Sigmoid colon (tissue), 4 donors: ENCODE measurements at regions not wholly inside any gene's neighbourhood (a gene's known extent, or its start where the extent isn't known, plus 50 kb on each side); places are given as distances from the start of the nearest gene placed in this dataset.

Source experiments
- EP300 ChIP-seq, 4 donors: sonication (generic); formaldehyde crosslinking; IDR thresholded peaks; one replicate each; pipeline ENCODE4 v1.6.1; 2017; ENCODE audit warnings: antibody characterized with exemption in 4 of 4
- TF ChIP-seq, protein P1 (sequence below), 4 experiments: fragments of 450-650 bp in 3 of 4; fragments of 200-600 bp in 1 of 4; IDR thresholded peaks; one replicate each; pipeline ENCODE4 v1.5.1; 2016 to 2019; ENCODE audit warnings: antibody characterized with exemption in 4 of 4, mild to moderate bottlenecking in 3 of 4, moderate library complexity in 2 of 4

DNA sequence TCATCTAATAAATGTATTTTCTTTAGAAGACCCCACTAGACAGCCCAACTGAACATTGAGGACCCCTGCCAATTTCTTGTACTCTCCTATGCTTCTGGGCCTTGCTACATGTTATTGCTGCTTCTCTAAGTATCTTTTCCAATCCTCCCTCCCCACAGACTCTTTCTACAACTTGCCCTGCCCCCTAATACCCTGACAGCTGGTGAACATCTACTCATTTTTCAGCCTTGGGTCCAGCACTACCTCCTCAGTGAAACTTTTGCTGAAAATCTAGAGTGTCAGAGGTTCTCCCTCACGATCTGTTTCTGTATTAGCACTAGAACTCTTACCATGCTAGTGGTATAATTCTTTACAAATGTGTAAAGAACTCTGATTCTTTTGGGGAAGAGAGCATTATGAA is 106.8 kb upstream of the SIX3 start:
- TF ChIP-seq, protein P1, sequence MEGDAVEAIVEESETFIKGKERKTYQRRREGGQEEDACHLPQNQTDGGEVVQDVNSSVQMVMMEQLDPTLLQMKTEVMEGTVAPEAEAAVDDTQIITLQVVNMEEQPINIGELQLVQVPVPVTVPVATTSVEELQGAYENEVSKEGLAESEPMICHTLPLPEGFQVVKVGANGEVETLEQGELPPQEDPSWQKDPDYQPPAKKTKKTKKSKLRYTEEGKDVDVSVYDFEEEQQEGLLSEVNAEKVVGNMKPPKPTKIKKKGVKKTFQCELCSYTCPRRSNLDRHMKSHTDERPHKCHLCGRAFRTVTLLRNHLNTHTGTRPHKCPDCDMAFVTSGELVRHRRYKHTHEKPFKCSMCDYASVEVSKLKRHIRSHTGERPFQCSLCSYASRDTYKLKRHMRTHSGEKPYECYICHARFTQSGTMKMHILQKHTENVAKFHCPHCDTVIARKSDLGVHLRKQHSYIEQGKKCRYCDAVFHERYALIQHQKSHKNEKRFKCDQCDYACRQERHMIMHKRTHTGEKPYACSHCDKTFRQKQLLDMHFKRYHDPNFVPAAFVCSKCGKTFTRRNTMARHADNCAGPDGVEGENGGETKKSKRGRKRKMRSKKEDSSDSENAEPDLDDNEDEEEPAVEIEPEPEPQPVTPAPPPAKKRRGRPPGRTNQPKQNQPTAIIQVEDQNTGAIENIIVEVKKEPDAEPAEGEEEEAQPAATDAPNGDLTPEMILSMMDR (IDR thresholded peaks at IDR 0.05): no peak
- TF ChIP-seq EP300 (IDR thresholded peaks at IDR 0.05): no peak
